IMR-90 (cell line): ENCODE measurements at regions not wholly inside any gene's neighbourhood (a gene's known extent, or its start where the extent isn't known, plus 50 kb on each side); places are given as distances from the start of the nearest gene placed in this dataset.

Experiments used
- ATAC-seq: fragments of 200-7000 bp; cut with Tn5 transposase; 2 replicates; pipeline ENCODE4 v1.9.1; 2020; ENCODE audit warnings: low read depth, mild to moderate bottlenecking, moderate library complexity
- BruUV-seq: library from RNA; stranded (reverse); fragments of 400-500 nt; replicated peaks from 2 replicates; lab custom pipeline; 2021; lab: Mats Ljungman, UMichigan
- CTCF ChIA-PET: fragments of 300-600 bp; formaldehyde crosslinking; extraction: SDS; loops from one replicate; lab custom pipeline; 2021; ENCODE audit warnings: antibody characterized with exemption; lab: Yijun Ruan, JAX
- POLR2A ChIA-PET: fragments of 300-600 bp; sonication (Branson Sonifier 250); formaldehyde crosslinking; loops from one replicate; lab custom pipeline; 2022; ENCODE audit warnings: antibody characterized with exemption; ENCODE audit not compliant: unreplicated experiment; lab: Charles Lee
- DNase-seq: peaks from one replicate; pipeline ENCODE4 v3.0.0; 2013
- H2AFZ ChIP-seq: replicated peaks from 2 replicates; pipeline ENCODE3; 2013; ENCODE audit warnings: low read length, mild to moderate bottlenecking; ENCODE audit not compliant: poor library complexity
- H2AK5ac ChIP-seq: 2 replicates; pipeline ENCODE4 v1.6.1; 2013; ENCODE audit warnings: low read depth, low read length, inconsistent platforms
- H2AK9ac ChIP-seq: replicated peaks from 2 replicates; pipeline ENCODE3; 2013; ENCODE audit warnings: mild to moderate bottlenecking, low read depth, low read length, moderate library complexity; ENCODE audit not compliant: poor library complexity
- H2BK120ac ChIP-seq: 2 replicates; pipeline ENCODE4 v1.6.1; 2013; ENCODE audit warnings: low read depth, low read length, inconsistent platforms
- H2BK15ac ChIP-seq: 3 replicates; pipeline ENCODE4 v1.6.1; 2013; ENCODE audit warnings: low read depth, low read length, inconsistent platforms
- H2BK20ac ChIP-seq: 2 replicates; pipeline ENCODE4 v1.6.1; 2013; ENCODE audit warnings: low read depth, mild to moderate bottlenecking, inconsistent platforms, low read length, moderate library complexity
- H2BK5ac ChIP-seq: 2 replicates; pipeline ENCODE4 v1.6.1; 2013; ENCODE audit warnings: mild to moderate bottlenecking, low read depth, low read length, inconsistent platforms; ENCODE audit not compliant: poor library complexity, severe bottlenecking
- H3K14ac ChIP-seq: replicated peaks from 2 replicates; pipeline ENCODE4 v1.6.1; 2013; ENCODE audit warnings: low read depth, low read length, inconsistent platforms
- H3K18ac ChIP-seq: 2 replicates; pipeline ENCODE4 v1.6.1; 2013; ENCODE audit warnings: low read depth, low read length, control low read depth
- H3K23ac ChIP-seq: 2 replicates; pipeline ENCODE4 v1.6.1; 2013; ENCODE audit warnings: low read depth, low read length, inconsistent platforms
- H3K27ac ChIP-seq: 2 replicates; pipeline ENCODE4 v1.5.1; 2013; ENCODE audit warnings: mild to moderate bottlenecking, control low read depth, low read length; ENCODE audit not compliant: insufficient read depth
- H3K27me3 ChIP-seq: 2 replicates; pipeline ENCODE4 v1.6.1; 2013; ENCODE audit warnings: low read length; ENCODE audit not compliant: control insufficient read depth, insufficient read depth
- H3K36me3 ChIP-seq: 2 replicates; pipeline ENCODE4 v1.6.1; 2013; ENCODE audit warnings: low read length, mixed read lengths; ENCODE audit not compliant: control insufficient read depth, insufficient read depth
- H3K4ac ChIP-seq: 2 replicates; pipeline ENCODE4 v1.6.1; 2013; ENCODE audit warnings: low read depth, low read length, inconsistent platforms
- H3K4me1 ChIP-seq: 2 replicates; pipeline ENCODE4 v1.6.1; 2013; ENCODE audit warnings: low read length, mixed read lengths; ENCODE audit not compliant: control insufficient read depth, insufficient read depth
- H3K4me2 ChIP-seq: 2 replicates; pipeline ENCODE4 v1.6.1; 2013; ENCODE audit warnings: low read depth, mild to moderate bottlenecking, control low read depth, low read length, moderate library complexity
- H3K4me3 ChIP-seq: 2 replicates; pipeline ENCODE4 v1.5.1; 2013; ENCODE audit warnings: low read depth, mild to moderate bottlenecking, control low read depth, low read length, moderate library complexity; ENCODE audit not compliant: insufficient read depth
- H3K56ac ChIP-seq: 2 replicates; pipeline ENCODE4 v1.6.1; 2013; ENCODE audit warnings: low read length, inconsistent platforms; ENCODE audit not compliant: insufficient read depth; ENCODE audit errors: extremely low read depth
- H3K79me1 ChIP-seq, 2 experiments: 2 replicates each; pipeline ENCODE4 v1.6.1; 2013; ENCODE audit warnings: low read length in 2 of 2, inconsistent platforms in 1 of 2, low read depth in 1 of 2
- H3K9ac ChIP-seq: 2 replicates; pipeline ENCODE4 v1.6.1; 2013; ENCODE audit warnings: low read depth, low read length, control low read depth
- H3K9me1 ChIP-seq: 2 replicates; pipeline ENCODE4 v1.6.1; 2013; ENCODE audit warnings: low read length, inconsistent platforms; ENCODE audit not compliant: insufficient read depth
- H3K9me3 ChIP-seq: 2 replicates; pipeline ENCODE4 v1.6.1; 2013; ENCODE audit warnings: low read length; ENCODE audit not compliant: control insufficient read depth, insufficient read depth
- H4K20me1 ChIP-seq: 2 replicates; pipeline ENCODE4 v1.6.1; 2013; ENCODE audit warnings: low read length, inconsistent platforms; ENCODE audit not compliant: insufficient read depth
- H4K5ac ChIP-seq: 2 replicates; pipeline ENCODE4 v1.6.1; 2013; ENCODE audit warnings: mild to moderate bottlenecking, low read depth, low read length, control low read depth
- H4K8ac ChIP-seq, 2 experiments: 2 replicates each; pipeline ENCODE4 v1.6.1; 2013; ENCODE audit warnings: low read depth in 2 of 2, low read length in 2 of 2, control low read depth in 1 of 2, inconsistent platforms in 1 of 2
- H4K91ac ChIP-seq: 2 replicates; pipeline ENCODE4 v1.6.1; 2013; ENCODE audit warnings: low read depth, low read length, inconsistent platforms; ENCODE audit not compliant: insufficient read depth
- CEBPB ChIP-seq: IDR thresholded peaks from 2 replicates; pipeline ENCODE4 v1.6.1; 2012; ENCODE audit warnings: low read depth, low read length, improper control_type of control experiment
- CHD1 ChIP-seq: IDR thresholded peaks from 2 replicates; pipeline ENCODE4 v1.6.1; 2012; ENCODE audit warnings: low read depth, low read length, improper control_type of control experiment
- FOS ChIP-seq: fragments of 150-350 bp; IDR thresholded peaks from 2 replicates; pipeline ENCODE4 v1.6.1; 2016; ENCODE audit warnings: low read depth, low read length
- MAFK ChIP-seq: IDR thresholded peaks from 2 replicates; pipeline ENCODE4 v1.6.1; 2012; ENCODE audit warnings: low read depth, low read length, improper control_type of control experiment
- MAZ ChIP-seq: IDR thresholded peaks from 2 replicates; pipeline ENCODE4 v1.6.1; 2012; ENCODE audit warnings: low read depth, mild to moderate bottlenecking, low read length, improper control_type of control experiment, moderate library complexity, borderline replicate concordance
- NFE2L2 ChIP-seq: fragments of 150-350 bp; IDR thresholded peaks from 2 replicates; pipeline ENCODE4 v1.6.1; 2016; ENCODE audit warnings: low read depth, mild to moderate bottlenecking, low read length
- POLR2A ChIP-seq: IDR thresholded peaks from 2 replicates; pipeline ENCODE4 v1.6.1; 2012; ENCODE audit warnings: mild to moderate bottlenecking, low read depth, low read length
- RAD21 ChIP-seq: IDR thresholded peaks from 2 replicates; pipeline ENCODE4 v1.6.1; 2012; ENCODE audit warnings: low read length, improper control_type of control experiment
- RCOR1 ChIP-seq: IDR thresholded peaks from 2 replicates; pipeline ENCODE4 v1.6.1; 2012; ENCODE audit warnings: mild to moderate bottlenecking, low read length, improper control_type of control experiment; ENCODE audit not compliant: insufficient replicate concordance
- RFX5 ChIP-seq: IDR thresholded peaks from 2 replicates; pipeline ENCODE4 v1.8.0; 2012; ENCODE audit warnings: low read depth, mild to moderate bottlenecking, low read length, moderate library complexity
- SMC3 ChIP-seq: fragments of 150-350 bp; IDR thresholded peaks from 2 replicates; pipeline ENCODE4 v1.6.1; 2016; ENCODE audit warnings: low read depth, mild to moderate bottlenecking, antibody characterized with exemption, low read length, moderate library complexity
- WGBS, 2 experiments: methylation state at CpG; one replicate each; pipeline versions ENCODE4 v1.1.5 to v1.1.7; 2013; ENCODE audit warnings: missing lambda C conversion rate in 2 of 2; ENCODE audit not compliant: insufficient read length in 1 of 2; ENCODE audit errors: extremely low coverage in 2 of 2; 5-methylcytosine and 5-hydroxymethylcytosine counted together
- dilution Hi-C: fragments of 300-500 bp; cut with HindIII; formaldehyde crosslinking; loops from one replicate; pipeline ENCODE4 v1.14.3; 2018; ENCODE audit warnings: low sequenced_read_pairs; ENCODE audit not compliant: unreplicated experiment
- in situ Hi-C: fragments of 300-500 bp; cut with MboI; formaldehyde crosslinking; loops from 3 replicates; pipeline ENCODE4 v1.14.3; 2019; ENCODE audit warnings: low sequenced_read_pairs, inconsistent platforms, mixed read lengths
- intact Hi-C: fragments of 100-400 bp; cut with micrococcal nuclease; formaldehyde crosslinking; loops from 2 replicates; pipeline ENCODE4 v1.10.0; 2022
- TF ChIP-seq, protein P1 (sequence below): fragments of 150-350 bp; IDR thresholded peaks from 2 replicates; pipeline ENCODE4 v1.6.1; 2017; ENCODE audit warnings: mild to moderate bottlenecking, antibody characterized with exemption, low read length, low read depth
- TF ChIP-seq, protein P2 (sequence below): conservative IDR thresholded peaks from 2 replicates; pipeline ENCODE4 v1.5.1; 2012; ENCODE audit warnings: mild to moderate bottlenecking, low read depth, low read length, improper control_type of control experiment
- TF ChIP-seq, protein P3 (sequence below): fragments of 150-350 bp; IDR thresholded peaks from 2 replicates; pipeline ENCODE4 v1.6.1; 2016; ENCODE audit warnings: low read depth, mild to moderate bottlenecking, low read length, moderate library complexity, borderline replicate concordance

DNA sequence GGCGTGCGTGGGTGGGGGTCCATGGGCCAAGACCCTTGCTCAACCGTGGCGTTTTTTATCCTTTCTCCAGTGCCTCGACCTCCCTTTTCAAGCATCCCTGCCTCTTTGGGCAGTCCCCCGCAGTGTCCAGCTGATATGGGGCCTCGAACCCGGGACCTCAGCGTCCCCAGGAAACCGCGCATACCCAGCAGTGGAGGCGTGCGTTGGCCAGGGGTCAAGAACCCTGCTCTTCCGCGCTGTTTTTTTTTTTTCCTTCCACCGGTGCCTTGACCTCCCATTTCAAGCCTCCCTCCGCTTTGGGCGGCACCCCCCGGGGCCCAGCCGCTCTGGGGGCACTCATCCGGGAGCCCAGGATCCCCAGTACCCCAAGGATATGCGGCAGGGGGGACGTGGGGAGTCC, 325.8 kb downstream of the ALG10 start:
- H2BK5ac ChIP-seq = no peak overlapping the region
- H2AK9ac ChIP-seq = no peak overlapping the region
- no peak overlapping the region for H3K23ac ChIP-seq
- 66% methylated on average over 9 of the region's 23 CpGs; no CpG with 5 or more reads in 1 of the 2 experiments for WGBS, 2 experiments
- H2BK15ac ChIP-seq = no peak overlapping the region
- BruUV-seq = no TSS peak
- H3K4me2 ChIP-seq = no peak overlapping the region
- no peak overlapping the region for H3K56ac ChIP-seq
- H3K36me3 ChIP-seq = no peaks in the 10 kb centered on the region
- H3K18ac ChIP-seq = no peak overlapping the region
- TF ChIP-seq RCOR1 = no peak
- TF ChIP-seq, protein P1, sequence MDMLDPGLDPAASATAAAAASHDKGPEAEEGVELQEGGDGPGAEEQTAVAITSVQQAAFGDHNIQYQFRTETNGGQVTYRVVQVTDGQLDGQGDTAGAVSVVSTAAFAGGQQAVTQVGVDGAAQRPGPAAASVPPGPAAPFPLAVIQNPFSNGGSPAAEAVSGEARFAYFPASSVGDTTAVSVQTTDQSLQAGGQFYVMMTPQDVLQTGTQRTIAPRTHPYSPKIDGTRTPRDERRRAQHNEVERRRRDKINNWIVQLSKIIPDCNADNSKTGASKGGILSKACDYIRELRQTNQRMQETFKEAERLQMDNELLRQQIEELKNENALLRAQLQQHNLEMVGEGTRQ = no peak
- TF ChIP-seq, protein P2, sequence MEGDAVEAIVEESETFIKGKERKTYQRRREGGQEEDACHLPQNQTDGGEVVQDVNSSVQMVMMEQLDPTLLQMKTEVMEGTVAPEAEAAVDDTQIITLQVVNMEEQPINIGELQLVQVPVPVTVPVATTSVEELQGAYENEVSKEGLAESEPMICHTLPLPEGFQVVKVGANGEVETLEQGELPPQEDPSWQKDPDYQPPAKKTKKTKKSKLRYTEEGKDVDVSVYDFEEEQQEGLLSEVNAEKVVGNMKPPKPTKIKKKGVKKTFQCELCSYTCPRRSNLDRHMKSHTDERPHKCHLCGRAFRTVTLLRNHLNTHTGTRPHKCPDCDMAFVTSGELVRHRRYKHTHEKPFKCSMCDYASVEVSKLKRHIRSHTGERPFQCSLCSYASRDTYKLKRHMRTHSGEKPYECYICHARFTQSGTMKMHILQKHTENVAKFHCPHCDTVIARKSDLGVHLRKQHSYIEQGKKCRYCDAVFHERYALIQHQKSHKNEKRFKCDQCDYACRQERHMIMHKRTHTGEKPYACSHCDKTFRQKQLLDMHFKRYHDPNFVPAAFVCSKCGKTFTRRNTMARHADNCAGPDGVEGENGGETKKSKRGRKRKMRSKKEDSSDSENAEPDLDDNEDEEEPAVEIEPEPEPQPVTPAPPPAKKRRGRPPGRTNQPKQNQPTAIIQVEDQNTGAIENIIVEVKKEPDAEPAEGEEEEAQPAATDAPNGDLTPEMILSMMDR = no peak
- TF ChIP-seq SMC3 = no peak
- no peak for TF ChIP-seq FOS
- no peak for TF ChIP-seq POLR2A
- TF ChIP-seq, protein P3, sequence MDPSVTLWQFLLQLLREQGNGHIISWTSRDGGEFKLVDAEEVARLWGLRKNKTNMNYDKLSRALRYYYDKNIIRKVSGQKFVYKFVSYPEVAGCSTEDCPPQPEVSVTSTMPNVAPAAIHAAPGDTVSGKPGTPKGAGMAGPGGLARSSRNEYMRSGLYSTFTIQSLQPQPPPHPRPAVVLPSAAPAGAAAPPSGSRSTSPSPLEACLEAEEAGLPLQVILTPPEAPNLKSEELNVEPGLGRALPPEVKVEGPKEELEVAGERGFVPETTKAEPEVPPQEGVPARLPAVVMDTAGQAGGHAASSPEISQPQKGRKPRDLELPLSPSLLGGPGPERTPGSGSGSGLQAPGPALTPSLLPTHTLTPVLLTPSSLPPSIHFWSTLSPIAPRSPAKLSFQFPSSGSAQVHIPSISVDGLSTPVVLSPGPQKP = no peak
- TF ChIP-seq RFX5 = no peak
- TF ChIP-seq MAFK = no peak
- no peak for TF ChIP-seq NFE2L2
- TF ChIP-seq RAD21 = no peak
- TF ChIP-seq CHD1 = no peak
- TF ChIP-seq CEBPB = no peak
- TF ChIP-seq MAZ = no peak
- no peaks in the 10 kb centered on the region for H3K9me1 ChIP-seq
- no peak overlapping the region for H3K9ac ChIP-seq
- no peaks in the 10 kb centered on the region for H3K79me1 ChIP-seq
- no peak overlapping the region for H4K5ac ChIP-seq
- H3K14ac ChIP-seq = no peak overlapping the region
- CTCF ChIA-PET = no interaction called here
- no peak overlapping the region for H4K91ac ChIP-seq
- no peak for ATAC-seq
- no peak overlapping the region for H3K27ac ChIP-seq
- dilution Hi-C loops = no loop called here
- no peak for DNase-seq
- H2BK120ac ChIP-seq = no peak overlapping the region
- POLR2A ChIA-PET = no interaction called here
- no peaks in the 10 kb centered on the region for H3K27me3 ChIP-seq
- H3K9me3 ChIP-seq = peaks cover 23% of the 10 kb centered on the region; the same call in 1 of the 2 replicates
- no peak overlapping the region for H2AK5ac ChIP-seq
- in situ Hi-C loops = no loop called here
- no peak overlapping the region for H2AFZ ChIP-seq
- no peak overlapping the region for H2BK20ac ChIP-seq
- no peak overlapping the region for H4K8ac ChIP-seq
- no peak overlapping the region for H3K4ac ChIP-seq
- H3K4me1 ChIP-seq = no peaks in the 10 kb centered on the region
- intact Hi-C loops = no loop called here
- H3K4me3 ChIP-seq = no peak overlapping the region
- no peaks in the 10 kb centered on the region for H4K20me1 ChIP-seq
